ENCODE measurements at regions not wholly inside any gene's neighbourhood (a gene's known extent, or its start where the extent isn't known, plus 50 kb on each side); places are given as distances from the start of the nearest gene placed in this dataset.
"Not testable (repeated sequence)": the region's sequence is repeated elsewhere in the genome, so short reads cannot be mapped to it uniquely, and the experiment has no call there.

DNA sequence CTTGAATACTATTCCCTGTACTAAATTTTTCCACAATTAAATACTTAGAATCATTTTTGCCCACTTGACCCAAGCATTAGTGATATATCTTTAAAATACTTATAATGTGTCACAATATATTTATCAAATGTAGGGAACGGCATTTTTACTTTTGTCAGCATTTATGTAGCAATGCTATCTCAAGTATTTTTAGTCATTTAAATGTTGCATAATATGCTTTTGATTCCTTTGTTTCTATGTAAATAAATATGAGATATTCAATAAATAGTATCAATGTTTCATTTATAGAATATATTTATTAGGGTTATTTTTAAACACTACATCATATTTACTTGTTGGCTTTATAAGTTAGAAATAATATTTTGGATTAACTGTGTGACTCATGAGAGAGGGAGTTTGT lies 199.7 kb upstream of the WSB1 start:
- CTCF ChIA-PET; H3K9me3 ChIP-seq (ENCODE audit: low read length); H3K27ac ChIP-seq (ENCODE audit: low read depth, low read length); H3K4me3 Mint-ChIP-seq; H3K4me1 Mint-ChIP-seq; H3K27me3 ChIP-seq (ENCODE audit: insufficient read depth, low read length, poor library complexity, severe bottlenecking); H3K4me1 ChIP-seq (ENCODE audit: insufficient read depth, low read length); H3K36me3 Mint-ChIP-seq; POLR2A ChIA-PET; DNase-seq; H3K4me3 ChIP-seq (ENCODE audit: low read length); H3K36me3 ChIP-seq (ENCODE audit: insufficient read depth, low read length); H3K9me3 Mint-ChIP-seq; H3K27ac Mint-ChIP-seq: not testable (repeated sequence)
- peaks cover 4 to 10% of the 10 kb centered on the region in 2 donors for H3K27me3 Mint-ChIP-seq

GRCh38 chr17:27095821-27096220 lies 198.1 kb upstream of the WSB1 start:
- not testable (repeated sequence) for H3K4me1 ChIP-seq (ENCODE audit: insufficient read depth, low read length)

DNA sequence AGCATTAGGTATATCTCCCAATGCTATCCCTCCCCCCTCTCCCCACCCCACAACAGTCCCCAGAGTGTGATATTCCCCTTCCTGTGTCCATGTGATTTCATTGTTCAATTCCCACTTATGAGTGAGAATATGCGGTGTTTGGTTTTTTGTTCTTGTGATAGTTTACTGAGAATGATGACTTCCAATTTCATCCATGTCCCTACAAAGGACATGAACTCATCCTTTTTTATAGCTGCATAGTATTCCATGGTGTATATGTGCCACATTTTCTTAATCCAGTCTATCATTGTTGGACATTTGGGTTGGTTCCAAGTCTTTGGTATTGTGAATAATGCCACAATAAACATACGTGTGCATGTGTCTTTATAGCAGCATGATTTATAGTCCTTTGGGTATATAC lies 194.6 kb upstream of the WSB1 start:
- H3K27ac ChIP-seq (ENCODE audit: low read depth, low read length); CTCF ChIA-PET; DNase-seq; H3K27me3 Mint-ChIP-seq; H3K36me3 Mint-ChIP-seq; H3K4me1 Mint-ChIP-seq; H3K27me3 ChIP-seq (ENCODE audit: insufficient read depth, low read length, poor library complexity, severe bottlenecking); H3K4me3 ChIP-seq (ENCODE audit: low read length); H3K9me3 ChIP-seq (ENCODE audit: low read length); POLR2A ChIA-PET; H3K27ac Mint-ChIP-seq; H3K36me3 ChIP-seq (ENCODE audit: insufficient read depth, low read length); H3K9me3 Mint-ChIP-seq; H3K4me3 Mint-ChIP-seq; H3K4me1 ChIP-seq (ENCODE audit: insufficient read depth, low read length): not testable (repeated sequence)

More at GRCh38 chr17:27095821-27096220, 198.1 kb upstream of the WSB1 start:
- DNase-seq; H3K4me3 ChIP-seq (ENCODE audit: low read length); H3K27ac Mint-ChIP-seq; H3K27ac ChIP-seq (ENCODE audit: low read depth, low read length); H3K27me3 ChIP-seq (ENCODE audit: insufficient read depth, low read length, poor library complexity, severe bottlenecking); H3K36me3 Mint-ChIP-seq; H3K9me3 ChIP-seq (ENCODE audit: low read length); POLR2A ChIA-PET; H3K36me3 ChIP-seq (ENCODE audit: insufficient read depth, low read length); H3K4me3 Mint-ChIP-seq; H3K4me1 Mint-ChIP-seq; H3K9me3 Mint-ChIP-seq; CTCF ChIA-PET: not testable (repeated sequence)
- H3K27me3 Mint-ChIP-seq, result peaks cover 3 to 10% of the 10 kb centered on the region in 2 donors

DNA sequence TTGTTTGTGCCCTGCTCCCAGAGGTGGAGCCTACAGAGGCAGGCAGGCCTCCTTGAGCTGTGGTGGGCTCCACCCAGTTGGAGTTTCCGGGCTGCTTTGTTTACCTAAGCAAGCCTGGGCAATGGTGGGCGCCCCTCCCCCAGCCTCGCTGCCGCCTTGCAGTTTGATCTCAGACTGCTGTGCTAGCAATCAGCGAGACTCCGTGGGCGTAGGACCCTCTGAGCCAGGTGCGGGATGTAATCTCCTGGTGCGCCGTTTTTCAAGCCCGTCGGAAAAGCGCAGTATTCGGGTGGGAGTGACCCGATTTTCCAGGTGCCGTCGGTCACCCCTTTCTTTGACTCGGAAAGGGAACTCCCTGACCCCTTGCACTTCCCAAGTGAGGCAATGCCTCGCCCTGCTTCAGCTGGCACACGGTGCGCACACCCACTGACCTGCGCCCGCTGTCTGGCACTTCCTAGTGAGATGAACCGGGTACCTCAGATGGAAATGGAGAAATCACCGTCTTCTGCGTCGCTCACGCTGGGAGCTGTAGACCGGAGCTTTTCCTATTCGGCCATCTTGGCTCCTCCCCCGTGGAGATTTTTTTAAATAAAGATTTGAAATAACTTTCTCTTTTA lies 189.2 kb upstream of the WSB1 start:
- H3K27me3 ChIP-seq (ENCODE audit: insufficient read depth, low read length, poor library complexity, severe bottlenecking); H3K9me3 ChIP-seq (ENCODE audit: low read length); H3K27ac Mint-ChIP-seq; H3K4me3 ChIP-seq (ENCODE audit: low read length); H3K4me1 ChIP-seq (ENCODE audit: insufficient read depth, low read length); H3K9me3 Mint-ChIP-seq; POLR2A ChIA-PET; CTCF ChIA-PET; H3K36me3 Mint-ChIP-seq; H3K4me1 Mint-ChIP-seq; H3K27ac ChIP-seq (ENCODE audit: low read depth, low read length); H3K36me3 ChIP-seq (ENCODE audit: insufficient read depth, low read length); DNase-seq: not testable (repeated sequence)
- H3K27me3 Mint-ChIP-seq, result peaks cover 1 to 19% of the 10 kb centered on the region in 2 donors
- H3K4me3 Mint-ChIP-seq, result peak overlapping the region in 1 of 7 donors; percentile 32

GRCh38 chr17:27105636-27106035 lies 188.3 kb upstream of the WSB1 start:
- Histone ChIP-seq H3K4me1 (ENCODE audit: insufficient read depth, low read length) (no peaks in the 10 kb centered on the region), H3K27ac (ENCODE audit: low read depth, low read length) (no peak overlapping the region), H3K9me3 (ENCODE audit: low read length) (no peaks in the 10 kb centered on the region), H3K4me3 (ENCODE audit: low read length) (no peak overlapping the region), H3K27me3 (ENCODE audit: insufficient read depth, low read length, poor library complexity, severe bottlenecking) (no peaks in the 10 kb centered on the region), H3K36me3 (ENCODE audit: insufficient read depth, low read length) (no peaks in the 10 kb centered on the region)
- H3K27ac Mint-ChIP-seq, result no peak overlapping the region
- H3K4me3 Mint-ChIP-seq, result no peak overlapping the region
- no peaks in the 10 kb centered on the region for H3K4me1 Mint-ChIP-seq
- DNase-seq, result no peak
- ChIA-PET POLR2A (no interaction called here), CTCF (no interaction called here)
- H3K9me3 Mint-ChIP-seq, result peaks cover 0 to 2% (median 0%) of the 10 kb centered on the region in 5 donors
- H3K27me3 Mint-ChIP-seq, result peaks cover 1 to 20% of the 10 kb centered on the region in 2 donors
- H3K36me3 Mint-ChIP-seq, result no peaks in the 10 kb centered on the region

- Mint-ChIP-seq H3K4me3 (no peak overlapping the region), H3K36me3 (no peaks in the 10 kb centered on the region), H3K27ac (no peak overlapping the region), H3K4me1 (no peaks in the 10 kb centered on the region), H3K27me3 (peaks cover 1 to 22% of the 10 kb centered on the region in 2 donors), H3K9me3 (peaks cover 0 to 2% (median 0%) of the 10 kb centered on the region in 5 donors)
- Histone ChIP-seq H3K36me3 (ENCODE audit: insufficient read depth, low read length) (no peaks in the 10 kb centered on the region), H3K9me3 (ENCODE audit: low read length) (no peaks in the 10 kb centered on the region), H3K27me3 (ENCODE audit: insufficient read depth, low read length, poor library complexity, severe bottlenecking) (no peaks in the 10 kb centered on the region), H3K27ac (ENCODE audit: low read depth, low read length) (peak overlapping the region; percentile 24), H3K4me3 (ENCODE audit: low read length) (no peak overlapping the region), H3K4me1 (ENCODE audit: insufficient read depth, low read length) (no peaks in the 10 kb centered on the region)
- DNase-seq, result no peak
- POLR2A ChIA-PET, result no interaction called here
- CTCF ChIA-PET, result no interaction called here
Measured at GRCh38 chr17:27106347-27106981, 187.4 kb upstream of the WSB1 start.

DNA sequence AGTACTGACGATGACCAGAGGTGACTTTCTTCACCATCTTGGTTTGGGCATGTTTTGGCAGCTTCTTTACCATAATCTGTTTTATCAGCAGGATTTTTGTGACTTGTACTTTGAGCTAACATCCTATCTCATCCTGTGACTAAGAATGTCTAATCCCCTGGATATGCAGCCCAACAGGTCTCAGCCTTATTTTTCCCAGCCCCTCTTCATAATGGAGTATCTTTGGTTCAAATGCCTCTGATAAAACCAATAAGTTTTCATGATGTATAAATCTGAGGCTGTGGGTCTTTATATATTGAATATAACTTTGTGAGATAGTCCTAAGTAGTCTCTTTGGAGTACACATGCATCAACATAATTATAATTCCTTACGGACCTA lies 186.9 kb upstream of the WSB1 start:
- Histone ChIP-seq H3K4me1 (ENCODE audit: insufficient read depth, low read length) (no peaks in the 10 kb centered on the region), H3K27ac (ENCODE audit: low read depth, low read length) (peak overlapping the region; percentile 24), H3K4me3 (ENCODE audit: low read length) (no peak overlapping the region), H3K9me3 (ENCODE audit: low read length) (no peaks in the 10 kb centered on the region), H3K27me3 (ENCODE audit: insufficient read depth, low read length, poor library complexity, severe bottlenecking) (no peaks in the 10 kb centered on the region), H3K36me3 (ENCODE audit: insufficient read depth, low read length) (no peaks in the 10 kb centered on the region)
- no peaks in the 10 kb centered on the region for H3K4me1 Mint-ChIP-seq
- no peaks in the 10 kb centered on the region for H3K36me3 Mint-ChIP-seq
- peaks cover 1 to 22% of the 10 kb centered on the region in 2 donors for H3K27me3 Mint-ChIP-seq
- POLR2A ChIA-PET, result no interaction called here
- peaks cover 0 to 2% (median 0%) of the 10 kb centered on the region in 5 donors for H3K9me3 Mint-ChIP-seq
- H3K27ac Mint-ChIP-seq, result no peak overlapping the region
- CTCF ChIA-PET, result no interaction called here
- H3K4me3 Mint-ChIP-seq, result no peak overlapping the region
- DNase-seq, result no peak

- CTCF ChIA-PET, result not testable (repeated sequence)
Measured at GRCh38 chr17:27107386-27108328, 186.3 kb upstream of the WSB1 start.

More at GRCh38 chr17:27107386-27108328, 186.3 kb upstream of the WSB1 start:
- H3K4me3 Mint-ChIP-seq; H3K36me3 Mint-ChIP-seq; H3K27me3 ChIP-seq (ENCODE audit: insufficient read depth, low read length, poor library complexity, severe bottlenecking); H3K36me3 ChIP-seq (ENCODE audit: insufficient read depth, low read length); H3K9me3 Mint-ChIP-seq; H3K27ac Mint-ChIP-seq; DNase-seq; POLR2A ChIA-PET; H3K4me1 Mint-ChIP-seq; H3K9me3 ChIP-seq (ENCODE audit: low read length); H3K4me3 ChIP-seq (ENCODE audit: low read length); H3K4me1 ChIP-seq (ENCODE audit: insufficient read depth, low read length): not testable (repeated sequence)
- H3K27me3 Mint-ChIP-seq, result peaks cover 1 to 27% of the 10 kb centered on the region in 2 donors
- peak overlapping the region; percentile 12 for H3K27ac ChIP-seq (ENCODE audit: low read depth, low read length)
